Breast epithelium (tissue), 4 donors: ENCODE measurements at regions not wholly inside any gene's neighbourhood (a gene's known extent, or its start where the extent isn't known, plus 50 kb on each side); places are given as distances from the start of the nearest gene placed in this dataset.

ENCODE experiments used
- DNase-seq, 2 donors: peaks; one replicate each; pipeline ENCODE4 v3.0.0-alpha.2; 2019; ENCODE audit warnings: low spot score in 2 of 2
- H3K27ac ChIP-seq, 2 donors: fragments of 200-600 bp; sonication (generic) in 1 of 2; one replicate each; pipeline ENCODE4 v1.5.1; 2016 to 2019; ENCODE audit warnings: mild to moderate bottlenecking in 1 of 2
- H3K27me3 ChIP-seq, 2 donors: fragments of 200-600 bp; sonication (generic) in 1 of 2; one replicate each; pipeline versions ENCODE4 v1.5.1 to v1.6.0; 2017 to 2019; ENCODE audit warnings: control low read depth in 1 of 2, mild to moderate bottlenecking in 1 of 2
- H3K36me3 ChIP-seq: fragments of 200-600 bp; one replicate; pipeline ENCODE4 v1.5.1; 2019
- H3K4me1 ChIP-seq, 2 donors: fragments of 200-600 bp; sonication (generic); one replicate each; pipeline ENCODE4 v1.5.1; 2016 to 2019; ENCODE audit warnings: control low read depth in 1 of 2
- H3K4me3 ChIP-seq, 3 donors: fragments of 200-600 bp; sonication (generic); 1 replicate in 2 of 3; 2 replicates in 1 of 3; pipeline ENCODE4 v1.5.1; 2016 to 2019; ENCODE audit warnings: mild to moderate bottlenecking in 3 of 3, moderate library complexity in 2 of 3
- H3K9me3 ChIP-seq, 2 donors: fragments of 200-600 bp; sonication (generic) in 1 of 2; one replicate each; pipeline ENCODE4 v1.5.1; 2016 to 2019; ENCODE audit warnings: control low read depth in 1 of 2
- CTCF ChIP-seq, 3 donors: fragments of 450-650 bp; IDR thresholded peaks; one replicate each; pipeline ENCODE4 v1.5.1; 2016 to 2017; ENCODE audit warnings: antibody characterized with exemption in 3 of 3, mild to moderate bottlenecking in 3 of 3, moderate library complexity in 3 of 3
- POLR2A ChIP-seq: fragments of 450-650 bp; IDR thresholded peaks from one replicate; pipeline ENCODE4 v1.6.1; 2016; ENCODE audit warnings: antibody characterized with exemption, mild to moderate bottlenecking, moderate library complexity
- POLR2AphosphoS5 ChIP-seq, 3 donors: sonication (generic); formaldehyde crosslinking; IDR thresholded peaks; one replicate each; pipeline ENCODE4 v1.6.1; 2017; ENCODE audit warnings: antibody characterized with exemption in 3 of 3
- intact Hi-C: fragments of 100-400 bp; cut with DNase I; formaldehyde crosslinking; loops from one replicate; pipeline ENCODE4 v1.15.1; 2023; ENCODE audit warnings: low total_unique reads

- H3K9me3 ChIP-seq = no peaks in the 10 kb centered on the region
- H3K27ac ChIP-seq = no peak overlapping the region
- intact Hi-C loops = loop anchor here (5.0 kb wide), 1 partner anchor 1031 kb away; the partner anchor contains the start of gene HTR1A
- H3K27me3 ChIP-seq = no peaks in the 10 kb centered on the region
- H3K4me3 ChIP-seq = no peak overlapping the region
- TF ChIP-seq POLR2A (no peak), CTCF (IDR thresholded peaks at IDR 0.05) (no peak), POLR2AphosphoS5 (IDR thresholded peaks at IDR 0.05) (no peak)
- H3K4me1 ChIP-seq = no peaks in the 10 kb centered on the region
- no peak for DNase-seq
- no peaks in the 10 kb centered on the region for H3K36me3 ChIP-seq
These were observed 352.7 kb downstream of the LRRC70 start for GRCh38 chr5:62931153-62931950.

- no peak for DNase-seq
- intact Hi-C loops = no loop called here
These were observed 343.6 kb downstream of the LRRC70 start for GRCh38 chr5:62922191-62922590.

GRCh38 chr5:62920856-62921255 is 342.2 kb downstream of the LRRC70 start:
- no peaks in the 10 kb centered on the region for H3K9me3 ChIP-seq
- no peaks in the 10 kb centered on the region for H3K4me1 ChIP-seq
- H3K36me3 ChIP-seq = no peaks in the 10 kb centered on the region
- intact Hi-C loops = no loop called here
- TF ChIP-seq POLR2AphosphoS5 (IDR thresholded peaks at IDR 0.05) (no peak), CTCF (IDR thresholded peaks at IDR 0.05) (no peak), POLR2A (no peak)
- H3K27me3 ChIP-seq = no peaks in the 10 kb centered on the region
- DNase-seq = no peak
- no peak overlapping the region for H3K27ac ChIP-seq
- H3K4me3 ChIP-seq = no peak overlapping the region

More at GRCh38 chr5:62922191-62922590, 343.6 kb downstream of the LRRC70 start:
- Histone ChIP-seq H3K27me3 (no peaks in the 10 kb centered on the region), H3K36me3 (no peaks in the 10 kb centered on the region), H3K27ac (no peak overlapping the region), H3K9me3 (no peaks in the 10 kb centered on the region), H3K4me1 (no peaks in the 10 kb centered on the region), H3K4me3 (no peak overlapping the region)
- no peak for TF ChIP-seq CTCF (IDR thresholded peaks at IDR 0.05)
- TF ChIP-seq POLR2A = no peak
- no peak for TF ChIP-seq POLR2AphosphoS5 (IDR thresholded peaks at IDR 0.05)

- Histone ChIP-seq H3K27ac (no peak overlapping the region), H3K9me3 (no peaks in the 10 kb centered on the region), H3K27me3 (no peaks in the 10 kb centered on the region), H3K36me3 (no peaks in the 10 kb centered on the region), H3K4me3 (no peak overlapping the region), H3K4me1 (no peaks in the 10 kb centered on the region)
- no peak for DNase-seq
- intact Hi-C loops = no loop called here
- TF ChIP-seq POLR2AphosphoS5 (IDR thresholded peaks at IDR 0.05) (no peak), POLR2A (no peak), CTCF (IDR thresholded peaks at IDR 0.05) (no peak)
These were observed 330.7 kb downstream of the LRRC70 start for GRCh38 chr5:62909326-62909725.

- no peaks in the 10 kb centered on the region for H3K9me3 ChIP-seq
- H3K36me3 ChIP-seq = no peaks in the 10 kb centered on the region
- no peaks in the 10 kb centered on the region for H3K27me3 ChIP-seq
- no peak overlapping the region for H3K4me3 ChIP-seq
- no peaks in the 10 kb centered on the region for H3K4me1 ChIP-seq
- TF ChIP-seq CTCF (IDR thresholded peaks at IDR 0.05) (no peak), POLR2A (no peak), POLR2AphosphoS5 (IDR thresholded peaks at IDR 0.05) (no peak)
- intact Hi-C loops = no loop called here
- no peak for DNase-seq
- no peak overlapping the region for H3K27ac ChIP-seq
These were observed 323.5 kb downstream of the LRRC70 start for GRCh38 chr5:62902126-62902525.
